ENCODE measurements at regions not wholly inside any gene's neighbourhood (a gene's known extent, or its start where the extent isn't known, plus 50 kb on each side); places are given as distances from the start of the nearest gene placed in this dataset.

- Histone ChIP-seq H3K27ac (ENCODE audit: low read depth, low read length) (no peak overlapping the region), H3K4me3 (ENCODE audit: extremely low read depth in 1 of 4, insufficient read depth in 2 of 4, low read depth in 3 of 4, low read length in 4 of 4) (no peak overlapping the region), H2BK15ac (ENCODE audit: low read length) (no peak overlapping the region), H3K36me3 (ENCODE audit: control insufficient read depth in 2 of 4, insufficient read depth in 4 of 4, low read length in 3 of 4) (no peaks in the 10 kb centered on the region), H3K18ac (ENCODE audit: extremely low read depth, low read length) (no peak overlapping the region), H4K8ac (ENCODE audit: extremely low read depth, insufficient read depth, low read length) (no peak overlapping the region), H3K9ac (replicated peaks in 1 of 4; ENCODE audit: extremely low read depth in 1 of 4, low read depth in 3 of 4, low read length in 3 of 4) (no peak overlapping the region), H3K4ac (replicated peaks; ENCODE audit: insufficient read length, low read depth, low read length) (no peak overlapping the region), H2AK5ac (ENCODE audit: low read depth, low read length) (no peak overlapping the region), H4K5ac (ENCODE audit: insufficient read length, low read depth, low read length) (no peak overlapping the region), H2BK120ac (replicated peaks; ENCODE audit: low read depth, low read length) (no peak overlapping the region), H4K91ac (replicated peaks; ENCODE audit: insufficient read length, low read length) (no peak overlapping the region), H3K79me2 (ENCODE audit: control insufficient read depth in 1 of 2, insufficient read depth in 2 of 2, low read length in 2 of 2) (no peaks in the 10 kb centered on the region), H3K9me3 (ENCODE audit: insufficient read depth in 2 of 2, low read depth in 1 of 2, low read length in 1 of 2) (0 out of 4 replicates have a peak, but pooled peaks cover 0 to 2% of the 10 kb centered on the region in 2 experiments), H3K27me3 (replicated peaks in 1 of 4; ENCODE audit: control insufficient read depth in 3 of 4, extremely low read depth in 1 of 4, insufficient read depth in 3 of 4, low read length in 3 of 4) (no peaks in the 10 kb centered on the region), H3K23ac (ENCODE audit: insufficient read length) (no peak overlapping the region), H4K20me1 (replicated peaks in 1 of 2; ENCODE audit: control insufficient read depth in 1 of 2, insufficient read depth in 2 of 2, low read length in 2 of 2) (no peaks in the 10 kb centered on the region), H3K4me1 (replicated peaks in 1 of 4; ENCODE audit: control insufficient read depth in 3 of 4, insufficient read depth in 4 of 4, low read length in 3 of 4) (no peaks in the 10 kb centered on the region), H2AFZ (ENCODE audit: low read length) (no peak overlapping the region), H3K4me2 (ENCODE audit: insufficient read depth in 1 of 2, low read depth in 2 of 2, low read length in 2 of 2) (no peak overlapping the region), H3K56ac (replicated peaks; ENCODE audit: insufficient read length, low read depth, low read length) (no peak overlapping the region), H2BK12ac (ENCODE audit: low read depth, low read length) (no peak overlapping the region), H2BK20ac (ENCODE audit: low read length) (no peak overlapping the region), H3K23me2 (ENCODE audit: low read depth, low read length) (no peaks in the 10 kb centered on the region), H3K14ac (ENCODE audit: insufficient read length) (no peak overlapping the region), H2BK5ac (ENCODE audit: low read depth, low read length) (no peak overlapping the region), H3K79me1 (ENCODE audit: low read depth, low read length) (no peaks in the 10 kb centered on the region)
- no peak for FAIRE-seq
- ChIA-PET POLR2A (ENCODE audit: partially characterized antibody) (no interaction called here), CTCF (ENCODE audit: partially characterized antibody) (interaction anchor here (0.6 to 2.4 kb wide), 7 partner anchors 10 to 157 kb away, joined by 3 to 8 read pairs (median 4); no protein-coding TSS in a partner anchor)
- 89% methylated on average over 5 of the region's 5 CpGs; no CpG with 5 or more reads in 1 of the 2 experiments for WGBS, 2 experiments (ENCODE audit: extremely low coverage in 1 of 2, insufficient coverage in 1 of 2, insufficient read length in 1 of 2, insufficient replicate concordance in 2 of 2, low coverage in 1 of 2, low lambda C conversion rate in 2 of 2, missing lambda C conversion rate in 1 of 2)
- no peak for DNase-seq (ENCODE audit: low read depth in 1 of 2, low spot score in 2 of 2)
- TF ChIP-seq BACH1 (IDR thresholded peaks at IDR 0.05; ENCODE audit: low read length) (no peak), RNF2 (IDR thresholded peaks at IDR 0.05; ENCODE audit: borderline replicate concordance, low read depth, low read length, missing control alignments, poor library complexity, severe bottlenecking) (no peak), POU5F1 (IDR thresholded peaks at IDR 0.05; ENCODE audit: low read depth, low read length) (no peak), ATF2 (IDR thresholded peaks at IDR 0.05; ENCODE audit: low read length) (no peak), KDM1A (IDR thresholded peaks at IDR 0.05; ENCODE audit: borderline replicate concordance, low read length) (no peak), SIRT6 (IDR thresholded peaks at IDR 0.05; ENCODE audit: low read length) (no peak), GABPA (IDR thresholded peaks at IDR 0.05; ENCODE audit: borderline replicate concordance, insufficient read depth, low read length) (no peak), CTCF (IDR thresholded peaks at IDR 0.05; ENCODE audit: control extremely low read depth in 1 of 3, insufficient read depth in 1 of 3, low read depth in 1 of 3, low read length in 3 of 3) (no peak), POLR2A (IDR thresholded peaks at IDR 0.05; ENCODE audit: control extremely low read depth in 1 of 2, low read depth in 2 of 2, low read length in 2 of 2) (no peak), CHD2 (IDR thresholded peaks at IDR 0.05; ENCODE audit: low read length) (no peak), TCF12 (IDR thresholded peaks at IDR 0.05; ENCODE audit: low read depth, low read length) (no peak)
Measured at GRCh38 chr5:15103130-15103529, 231.6 kb upstream of the ANKH start.

All from H1 (cell line).